Spleen (tissue), 11 donors: ENCODE measurements at regions not wholly inside any gene's neighbourhood (a gene's known extent, or its start where the extent isn't known, plus 50 kb on each side); places are given as distances from the start of the nearest gene placed in this dataset.
A peak's percentile ranks its signal among the peaks of the same experiment; 100 is the strongest.

Experiments
- DNase-seq: peaks from one replicate; pipeline ENCODE4 v3.0.0-alpha.2; 2020
- H3K27ac ChIP-seq, 8 donors: fragments of 200-600 bp; sonication (generic) in 7 of 8; 1 replicate in 4 of 8; 2 replicates in 4 of 8; pipeline versions ENCODE4 v1.5.0 to v1.8.0; 2016 to 2021; ENCODE audit warnings: inconsistent platforms in 4 of 8, mild to moderate bottlenecking in 4 of 8, moderate library complexity in 1 of 8
- H3K27me3 ChIP-seq, 7 donors: fragments of 200-600 bp; sonication (generic) in 6 of 7; replicated peaks in 1 of 7; 1 replicate in 4 of 7; 2 replicates in 3 of 7; pipeline versions ENCODE4 v1.5.0 to v1.8.0; 2016 to 2021; ENCODE audit warnings: inconsistent platforms in 3 of 7, mild to moderate bottlenecking in 1 of 7
- H3K36me3 ChIP-seq, 6 donors: fragments of 200-600 bp; sonication (generic) in 5 of 6; 1 replicate in 4 of 6; 2 replicates in 2 of 6; pipeline versions ENCODE4 v1.5.0 to v1.8.0; 2016 to 2021; ENCODE audit warnings: inconsistent platforms in 2 of 6
- H3K4me1 ChIP-seq, 6 donors: fragments of 200-600 bp; sonication (generic) in 5 of 6; 1 replicate in 3 of 6; 2 replicates in 3 of 6; pipeline versions ENCODE4 v1.5.0 to v1.8.0; 2016 to 2021; ENCODE audit warnings: inconsistent platforms in 3 of 6
- H3K4me3 ChIP-seq, 8 donors: fragments of 200-600 bp; sonication (generic) in 7 of 8; 1 replicate in 4 of 8; 2 replicates in 4 of 8; pipeline versions ENCODE4 v1.5.0 to v1.8.0; 2016 to 2021; ENCODE audit warnings: inconsistent platforms in 4 of 8, mild to moderate bottlenecking in 4 of 8, moderate library complexity in 2 of 8
- H3K9me3 ChIP-seq, 8 donors: fragments of 200-600 bp; sonication (generic) in 7 of 8; 1 replicate in 4 of 8; 2 replicates in 4 of 8; pipeline versions ENCODE4 v1.5.0 to v1.8.0; 2016 to 2021; ENCODE audit warnings: inconsistent platforms in 4 of 8
- POLR2A ChIP-seq, 3 donors: fragments of 450-650 bp; IDR thresholded peaks; one replicate each; pipeline ENCODE4 v1.5.1; 2017; ENCODE audit warnings: antibody characterized with exemption in 3 of 3, mild to moderate bottlenecking in 1 of 3
- POLR2AphosphoS5 ChIP-seq, 3 donors: sonication (generic); formaldehyde crosslinking; IDR thresholded peaks; one replicate each; pipeline ENCODE4 v1.5.1; 2017; ENCODE audit warnings: antibody characterized with exemption in 3 of 3
- WGBS, 5 donors: extraction: QIAGEN DNeasy Blood & Tissue Kit in 3 of 5; methylation state at CpG; one replicate each; pipeline versions ENCODE4 v1.1.5 to v1.1.7; 2013 to 2018; 5-methylcytosine and 5-hydroxymethylcytosine counted together
- intact Hi-C: fragments of 100-400 bp; cut with DNase I; formaldehyde crosslinking; loops from one replicate; pipeline ENCODE4 v1.15.0; 2023; ENCODE audit warnings: low total_unique reads
- TF ChIP-seq, protein P1 (sequence below), 11 experiments: fragments of 200-600 bp in 7 of 11; fragments of 450-650 bp in 4 of 11; sonication (generic) in 4 of 11; IDR thresholded peaks in 8 of 11; conservative IDR thresholded peaks in 3 of 11; 1 replicate in 7 of 11; 2 replicates in 4 of 11; pipeline versions ENCODE4 v1.4.0 to v1.8.0; 2016 to 2021; ENCODE audit warnings: antibody characterized with exemption in 11 of 11, inconsistent platforms in 4 of 11, mild to moderate bottlenecking in 1 of 11
- donor health status: healthy with polysubstance abuse.
- donor health status: DM: no; HTN: no; CAD: no; lungs with moderate emphysema.
- donor health status: DM: no; HTN: no; CAD: no.
- donor health status: Bipolar disorder and iron deficiency.
- donor health status: healthy.
- donor health status: DM: no; HTN: no; CAD: no.
- donor health status: DM: yes; HTN: yes; CAD: no.

DNA sequence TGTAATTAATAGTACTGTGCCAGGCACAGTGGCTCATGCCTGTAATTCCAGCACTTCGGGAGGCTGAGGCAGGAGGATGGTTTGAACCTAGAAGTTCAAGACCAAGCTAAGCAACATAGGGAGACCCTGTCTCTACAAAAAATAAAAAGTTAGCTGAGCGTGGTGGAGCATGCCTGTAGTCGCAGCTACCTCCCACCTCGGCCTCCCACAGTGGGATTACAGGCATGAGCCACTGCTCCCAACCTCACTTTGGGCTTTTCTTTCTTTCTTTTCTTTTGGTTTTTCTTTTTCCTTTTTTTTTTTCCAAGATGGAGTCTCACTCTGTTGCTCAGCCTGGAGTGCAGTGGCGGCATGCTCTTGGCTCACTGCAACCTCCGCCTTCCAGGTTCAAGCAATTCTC, 137.8 kb downstream of the MRM1 start:
- TF ChIP-seq, protein P1, sequence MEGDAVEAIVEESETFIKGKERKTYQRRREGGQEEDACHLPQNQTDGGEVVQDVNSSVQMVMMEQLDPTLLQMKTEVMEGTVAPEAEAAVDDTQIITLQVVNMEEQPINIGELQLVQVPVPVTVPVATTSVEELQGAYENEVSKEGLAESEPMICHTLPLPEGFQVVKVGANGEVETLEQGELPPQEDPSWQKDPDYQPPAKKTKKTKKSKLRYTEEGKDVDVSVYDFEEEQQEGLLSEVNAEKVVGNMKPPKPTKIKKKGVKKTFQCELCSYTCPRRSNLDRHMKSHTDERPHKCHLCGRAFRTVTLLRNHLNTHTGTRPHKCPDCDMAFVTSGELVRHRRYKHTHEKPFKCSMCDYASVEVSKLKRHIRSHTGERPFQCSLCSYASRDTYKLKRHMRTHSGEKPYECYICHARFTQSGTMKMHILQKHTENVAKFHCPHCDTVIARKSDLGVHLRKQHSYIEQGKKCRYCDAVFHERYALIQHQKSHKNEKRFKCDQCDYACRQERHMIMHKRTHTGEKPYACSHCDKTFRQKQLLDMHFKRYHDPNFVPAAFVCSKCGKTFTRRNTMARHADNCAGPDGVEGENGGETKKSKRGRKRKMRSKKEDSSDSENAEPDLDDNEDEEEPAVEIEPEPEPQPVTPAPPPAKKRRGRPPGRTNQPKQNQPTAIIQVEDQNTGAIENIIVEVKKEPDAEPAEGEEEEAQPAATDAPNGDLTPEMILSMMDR (IDR thresholded peaks at IDR 0.05 in 8 of 11, conservative IDR thresholded peaks at IDR 0.05 in 3 of 11): no peak
- TF ChIP-seq POLR2A (IDR thresholded peaks at IDR 0.05) (no peak), POLR2AphosphoS5 (IDR thresholded peaks at IDR 0.05) (no peak)
- intact Hi-C loops: no loop called here
- no peaks in the 10 kb centered on the region for H3K4me1 ChIP-seq
- H3K27me3 ChIP-seq: peaks cover 0 to 27% (median 0%) of the 10 kb centered on the region in 7 donors
- H3K27ac ChIP-seq: no peak overlapping the region
- no peak overlapping the region for H3K4me3 ChIP-seq
- peaks cover 0 to 2% (median 0%) of the 10 kb centered on the region in 8 donors for H3K9me3 ChIP-seq
- peak; percentile 19 for DNase-seq
- 83 to 97% (median 87%) methylated on average over 6 of the region's 6 CpGs for WGBS, 5 donors
- H3K36me3 ChIP-seq: no peaks in the 10 kb centered on the region

DNA sequence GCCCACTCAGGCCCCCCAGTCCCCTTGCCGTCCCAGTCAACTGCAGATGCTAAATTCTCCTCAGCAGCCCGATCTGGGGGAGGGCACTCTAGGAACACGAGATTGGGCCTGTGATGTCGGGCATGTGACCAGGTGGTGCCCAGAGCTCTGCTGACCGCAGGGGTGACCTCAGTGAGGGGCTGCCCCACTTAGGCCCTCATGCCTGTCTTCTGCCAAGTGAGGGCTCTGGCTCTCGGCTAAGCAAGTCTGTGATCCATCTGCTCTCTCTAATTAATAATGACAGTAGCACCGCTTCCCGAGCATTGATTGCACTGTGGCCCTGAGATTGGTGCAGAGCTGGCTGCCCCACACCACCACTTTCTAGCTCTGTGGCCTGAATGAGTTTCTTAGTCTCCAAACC, 138.8 kb downstream of the MRM1 start:
- Histone ChIP-seq H3K36me3 (no peaks in the 10 kb centered on the region), H3K4me1 (no peaks in the 10 kb centered on the region), H3K4me3 (no peak overlapping the region), H3K27ac (no peak overlapping the region), H3K9me3 (peaks cover 0 to 5% (median 0%) of the 10 kb centered on the region in 8 donors), H3K27me3 (peaks cover 0 to 27% (median 0%) of the 10 kb centered on the region in 7 donors)
- intact Hi-C loops: no loop called here
- no peak for TF ChIP-seq POLR2A (IDR thresholded peaks at IDR 0.05)
- no peak for TF ChIP-seq POLR2AphosphoS5 (IDR thresholded peaks at IDR 0.05)
- TF ChIP-seq, protein P1 (IDR thresholded peaks at IDR 0.05 in 8 of 11, conservative IDR thresholded peaks at IDR 0.05 in 3 of 11): no peak
- WGBS, 5 donors: 76 to 85% (median 81%) methylated on average over 8 of the region's 8 CpGs
- DNase-seq: peak; percentile 38

DNA sequence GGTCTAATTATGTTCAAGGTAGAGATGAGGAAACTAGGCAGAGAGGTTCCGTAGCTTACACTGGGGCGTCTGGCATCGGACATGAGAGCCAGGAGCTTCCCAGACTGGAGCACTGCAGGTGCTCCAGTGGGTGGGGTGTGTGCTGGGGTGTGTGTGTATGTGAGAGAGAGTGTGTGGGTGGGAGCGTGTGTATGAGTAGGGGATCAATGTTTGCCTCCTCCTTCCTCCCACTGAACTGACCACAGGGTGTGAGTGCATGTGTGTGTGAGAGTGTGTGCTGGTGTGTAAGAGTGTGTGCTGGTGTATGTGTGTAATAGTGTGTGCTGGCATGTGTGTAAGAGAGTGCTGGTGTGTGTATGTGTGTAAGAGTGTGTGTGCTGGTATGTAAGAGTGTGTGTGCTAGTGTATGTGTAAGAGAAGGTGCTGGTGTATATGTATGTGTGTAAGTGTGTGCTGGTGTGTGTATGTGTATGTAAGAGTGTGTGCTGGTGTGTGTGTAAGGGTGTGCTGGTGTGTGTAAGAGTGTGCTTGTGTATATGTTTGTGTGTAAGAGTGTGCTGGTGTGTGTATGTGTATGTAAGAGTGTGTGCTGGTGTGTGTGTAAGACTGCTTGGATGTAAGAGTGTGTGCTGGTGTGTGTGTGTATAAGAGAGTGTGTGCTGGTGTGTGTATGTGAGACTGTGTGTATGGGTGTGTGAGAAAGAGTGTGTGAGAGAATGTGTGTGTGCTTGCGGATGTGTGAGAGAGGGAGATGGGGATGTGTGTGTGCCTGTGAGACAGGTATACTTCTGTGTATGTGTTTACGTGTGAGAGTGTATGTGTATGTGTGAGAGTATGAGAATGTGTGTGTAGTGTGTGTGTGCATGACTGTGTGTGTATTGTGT, 139.9 kb downstream of the MRM1 start:
- peaks cover 0 to 20% (median 0%) of the 10 kb centered on the region in 7 donors for H3K27me3 ChIP-seq
- intact Hi-C loops: no loop called here
- no peaks in the 10 kb centered on the region for H3K36me3 ChIP-seq
- H3K4me3 ChIP-seq: no peak overlapping the region
- H3K4me1 ChIP-seq: no peaks in the 10 kb centered on the region
- TF ChIP-seq, protein P1 (IDR thresholded peaks at IDR 0.05 in 8 of 11, conservative IDR thresholded peaks at IDR 0.05 in 3 of 11): no peak
- TF ChIP-seq POLR2A (IDR thresholded peaks at IDR 0.05): no peak
- TF ChIP-seq POLR2AphosphoS5 (IDR thresholded peaks at IDR 0.05): no peak
- peak; percentile 34 for DNase-seq
- H3K27ac ChIP-seq: no peak overlapping the region
- peaks cover 0 to 5% (median 0%) of the 10 kb centered on the region in 8 donors for H3K9me3 ChIP-seq
- 84 to 97% (median 89%) methylated on average over 6 of the region's 6 CpGs for WGBS, 5 donors

DNA sequence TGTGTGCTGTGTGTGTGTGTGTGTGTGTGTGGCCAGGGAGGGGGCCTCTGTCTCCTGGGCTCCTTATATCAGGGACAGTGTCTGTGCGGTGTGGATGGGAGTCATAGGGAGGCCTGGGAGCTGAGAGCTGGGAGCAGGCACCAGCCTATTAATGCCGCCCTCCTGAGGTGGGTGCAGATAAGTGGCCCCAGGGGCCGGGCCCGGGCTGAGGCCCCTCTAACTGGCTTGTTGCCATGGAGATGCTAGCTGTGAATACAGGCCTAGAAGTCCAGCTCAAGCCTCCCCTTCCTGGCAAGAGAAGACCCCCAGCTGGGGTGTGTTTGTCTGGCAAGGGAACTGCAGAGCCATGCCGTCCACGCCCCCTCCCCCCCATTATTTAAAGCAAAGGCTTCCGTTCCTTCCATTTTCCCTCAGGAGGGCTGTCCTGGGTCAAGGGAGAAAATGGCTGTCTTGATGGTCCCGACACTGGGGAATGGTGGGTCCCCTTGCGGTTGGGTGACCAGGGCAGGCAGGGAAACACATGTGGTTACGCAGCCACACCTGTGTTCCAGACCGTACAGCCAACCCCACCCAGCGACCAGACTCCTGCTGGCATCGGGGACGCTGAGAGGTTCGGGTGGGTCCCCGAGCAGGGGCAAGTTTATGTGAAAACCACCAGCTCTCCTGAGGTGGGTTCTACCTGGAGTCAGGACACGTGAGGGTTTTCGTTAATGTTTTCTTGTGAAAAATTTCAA, 141.1 kb downstream of the MRM1 start:
- intact Hi-C loops: no loop called here
- peaks cover 0 to 15% (median 0%) of the 10 kb centered on the region in 7 donors for H3K27me3 ChIP-seq
- no peaks in the 10 kb centered on the region for H3K4me1 ChIP-seq
- no peaks in the 10 kb centered on the region for H3K36me3 ChIP-seq
- H3K4me3 ChIP-seq: no peak overlapping the region
- H3K27ac ChIP-seq: no peak overlapping the region
- peaks cover 0 to 5% (median 0%) of the 10 kb centered on the region in 8 donors for H3K9me3 ChIP-seq
- DNase-seq: peak; percentile 23
- TF ChIP-seq, protein P1 (IDR thresholded peaks at IDR 0.05 in 8 of 11, conservative IDR thresholded peaks at IDR 0.05 in 3 of 11): no peak
- no peak for TF ChIP-seq POLR2AphosphoS5 (IDR thresholded peaks at IDR 0.05)
- no peak for TF ChIP-seq POLR2A (IDR thresholded peaks at IDR 0.05)
- WGBS, 5 donors: 66 to 74% (median 70%) methylated on average over 18 of the region's 18 CpGs
